NCI-H524 (cell line): ENCODE measurements at regions not wholly inside any gene's neighbourhood (a gene's known extent, or its start where the extent isn't known, plus 50 kb on each side); places are given as distances from the start of the nearest gene placed in this dataset.
A peak's percentile ranks its signal among the peaks of the same experiment; 100 is the strongest.

Experiments used
- DNase-seq, 2 experiments: peaks; one replicate each; lab custom pipeline; 2025; lab: John Stamatoyannopoulos, UW

DNA sequence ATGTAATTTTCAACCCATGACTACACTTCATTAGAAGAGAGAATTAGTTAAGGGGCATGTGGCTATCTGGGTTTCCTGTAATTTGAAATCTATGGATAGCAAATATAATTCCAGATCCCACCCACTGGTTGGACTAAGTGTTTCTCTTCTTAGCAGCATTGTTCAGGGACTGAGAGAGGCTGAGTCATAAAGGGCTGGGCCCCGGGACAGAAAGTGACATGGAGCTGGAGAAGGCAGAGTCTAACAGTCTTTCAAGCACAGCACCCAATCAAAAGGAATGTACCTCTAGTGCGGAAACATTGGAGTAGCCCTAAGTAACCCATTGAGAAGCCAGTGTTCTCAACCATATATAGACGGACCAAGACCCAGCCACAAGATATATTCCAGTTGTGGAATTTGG is 363.9 kb downstream of the DHX35 start:
- DNase-seq = no peak

DNA sequence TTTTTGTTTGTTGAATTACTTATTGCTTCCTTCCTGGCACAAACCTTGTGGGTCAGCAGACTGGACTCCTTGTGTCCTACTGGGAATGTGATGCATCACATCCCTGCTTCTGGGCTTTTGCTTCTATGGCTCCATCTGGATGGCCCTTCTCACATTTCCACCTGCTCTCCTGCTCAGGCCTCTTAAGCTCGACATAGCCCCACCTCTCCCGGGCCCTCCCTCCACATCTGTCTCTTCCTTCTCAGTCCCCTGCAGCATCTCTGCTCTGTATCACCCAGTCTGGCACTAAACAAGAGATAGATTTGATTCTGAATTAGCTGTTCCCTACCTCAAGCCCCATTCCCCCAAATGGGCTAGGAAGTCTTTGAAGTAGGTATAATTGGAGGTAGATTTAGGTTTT is 356.8 kb downstream of the DHX35 start:
- peak; percentile 64 to 85 for DNase-seq

DNA sequence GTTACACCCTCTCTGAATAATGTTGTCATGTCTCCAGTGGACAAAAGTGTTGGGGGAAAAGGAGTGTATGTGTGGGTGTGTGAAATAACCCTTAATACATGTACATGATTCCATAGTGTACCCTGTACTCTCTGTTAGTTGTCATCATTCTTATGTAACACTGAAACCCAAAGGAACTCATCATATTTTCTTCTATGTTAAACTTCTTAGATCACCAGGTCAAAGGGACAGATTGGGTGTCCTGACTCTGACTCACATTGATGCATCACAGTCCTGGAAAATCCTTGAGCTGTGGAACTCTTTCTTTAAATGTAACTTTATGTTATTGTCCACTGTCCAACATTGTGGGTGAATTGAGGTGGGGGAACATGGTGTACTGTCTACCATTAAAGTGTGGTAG is 350.5 kb downstream of the DHX35 start:
- DNase-seq = no peak

DNA sequence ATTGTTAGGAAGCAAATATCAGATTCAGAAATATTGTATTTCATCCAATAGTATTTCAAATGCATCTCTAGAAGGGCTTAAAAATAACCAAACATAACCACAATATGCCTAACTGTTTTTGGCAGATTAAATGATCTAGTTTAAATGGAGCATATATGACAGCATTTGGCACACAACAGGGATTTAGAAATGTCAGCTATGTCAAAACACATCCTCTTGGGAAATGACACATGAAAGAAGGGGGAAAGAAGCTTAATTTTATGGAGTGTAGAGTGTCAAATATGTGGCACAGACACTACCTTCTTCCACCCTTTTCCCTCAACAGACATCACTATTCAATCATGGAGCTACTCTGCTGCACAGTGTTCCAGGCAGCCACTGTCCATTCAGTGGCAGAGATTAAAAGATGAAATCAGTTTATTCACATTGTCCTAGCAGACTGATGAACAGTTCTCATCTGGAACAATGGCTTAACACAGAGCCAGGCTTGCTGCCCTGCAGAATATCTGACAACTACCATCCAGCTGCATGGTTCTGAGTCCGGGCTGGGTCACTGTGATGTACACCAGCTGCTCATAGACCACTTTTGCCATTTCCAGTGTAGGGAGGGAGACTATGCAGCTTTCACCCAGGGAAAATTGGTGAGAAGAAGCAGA is 349.8 kb downstream of the DHX35 start:
- no peak for DNase-seq

DNA sequence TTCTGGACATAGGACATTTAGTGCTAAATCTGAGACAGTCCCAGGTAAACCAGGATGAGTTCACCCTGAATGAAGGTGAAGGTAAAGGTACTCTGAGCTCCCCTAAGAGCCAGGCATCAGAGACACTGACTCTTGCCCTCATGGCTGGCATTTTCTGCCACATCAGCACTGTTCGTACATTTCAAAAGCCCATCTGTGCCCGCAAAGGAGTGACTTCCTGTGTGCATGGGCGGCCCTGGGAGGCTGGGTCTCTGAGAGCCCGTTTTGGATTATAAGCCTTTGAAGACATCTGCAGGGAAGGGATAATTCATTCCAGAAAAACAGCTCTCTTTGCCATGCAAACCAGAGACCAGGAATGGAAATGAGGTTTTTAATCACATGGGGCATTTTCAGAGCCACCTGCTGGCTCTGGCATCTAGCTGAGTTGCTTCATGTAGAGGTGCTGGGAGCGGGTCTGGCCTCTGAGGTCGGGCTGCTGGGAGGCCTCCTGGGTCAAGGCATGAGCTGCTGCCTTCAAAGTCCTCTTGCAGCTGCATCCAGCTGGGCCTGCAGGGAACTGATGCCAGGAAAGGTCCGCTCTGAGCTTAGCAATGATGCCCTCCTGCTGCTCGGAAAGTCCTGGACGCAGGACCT is 348.3 kb downstream of the DHX35 start:
- DNase-seq = peak in 1 of 2 experiments; percentile 10

DNA sequence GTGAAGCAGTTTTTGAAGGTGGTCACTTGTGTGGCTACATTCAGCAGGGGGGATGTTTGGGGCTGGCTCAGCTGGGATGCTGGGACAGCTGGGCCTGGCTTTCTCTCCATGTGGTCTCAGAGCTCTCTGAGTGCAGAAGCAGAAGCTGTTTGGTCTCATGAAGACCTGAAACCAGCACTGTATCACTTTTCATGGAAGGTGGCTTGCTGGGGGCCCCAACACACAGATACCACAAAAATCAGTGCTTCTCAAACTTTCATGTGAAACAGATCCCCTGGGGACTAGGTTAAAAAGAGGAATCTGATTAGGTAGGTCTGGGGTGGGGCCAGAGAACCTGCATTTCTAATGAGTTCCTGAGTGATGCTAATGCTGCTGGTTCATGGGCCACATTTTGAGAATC is 347.3 kb downstream of the DHX35 start:
- no peak for DNase-seq

DNA sequence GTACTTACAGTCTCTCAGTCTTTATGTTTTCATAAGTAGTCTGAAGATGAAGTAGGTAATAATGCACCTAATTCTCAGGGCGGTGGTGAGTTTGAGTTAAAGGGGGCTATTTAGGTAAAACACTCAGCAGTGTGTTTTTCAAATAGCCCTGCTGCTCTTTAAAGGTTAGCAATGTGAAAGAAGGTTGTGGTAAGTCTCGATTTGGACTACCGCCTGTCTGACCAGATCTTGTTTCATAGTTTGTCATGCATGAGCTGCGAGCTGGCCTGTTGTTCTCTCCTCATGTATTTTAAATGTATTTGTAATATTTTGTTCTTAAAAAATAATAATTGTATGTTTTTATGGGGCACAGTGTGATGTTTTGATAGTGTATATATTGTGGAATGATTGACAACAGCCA is 340.2 kb downstream of the DHX35 start:
- no peak for DNase-seq

DNA sequence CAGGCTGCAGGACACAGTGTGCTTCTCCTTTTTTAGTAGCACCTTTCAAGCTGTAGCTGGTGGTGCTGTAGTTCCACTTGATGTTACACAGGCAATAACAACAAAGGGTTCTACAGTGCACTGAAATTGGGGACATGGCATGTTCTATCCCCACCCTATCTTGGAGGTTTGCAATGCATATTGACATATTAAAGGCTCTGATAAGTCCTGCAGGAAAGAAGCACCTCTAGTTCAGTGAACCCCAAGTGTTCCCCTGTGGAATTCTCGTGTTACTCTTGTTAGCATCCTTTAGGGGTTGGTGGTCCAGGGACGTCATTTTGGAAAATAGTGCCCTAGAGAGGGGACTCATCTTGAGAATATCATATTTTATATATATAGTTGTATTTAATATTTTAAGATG is 337.6 kb downstream of the DHX35 start:
- DNase-seq = no peak

DNA sequence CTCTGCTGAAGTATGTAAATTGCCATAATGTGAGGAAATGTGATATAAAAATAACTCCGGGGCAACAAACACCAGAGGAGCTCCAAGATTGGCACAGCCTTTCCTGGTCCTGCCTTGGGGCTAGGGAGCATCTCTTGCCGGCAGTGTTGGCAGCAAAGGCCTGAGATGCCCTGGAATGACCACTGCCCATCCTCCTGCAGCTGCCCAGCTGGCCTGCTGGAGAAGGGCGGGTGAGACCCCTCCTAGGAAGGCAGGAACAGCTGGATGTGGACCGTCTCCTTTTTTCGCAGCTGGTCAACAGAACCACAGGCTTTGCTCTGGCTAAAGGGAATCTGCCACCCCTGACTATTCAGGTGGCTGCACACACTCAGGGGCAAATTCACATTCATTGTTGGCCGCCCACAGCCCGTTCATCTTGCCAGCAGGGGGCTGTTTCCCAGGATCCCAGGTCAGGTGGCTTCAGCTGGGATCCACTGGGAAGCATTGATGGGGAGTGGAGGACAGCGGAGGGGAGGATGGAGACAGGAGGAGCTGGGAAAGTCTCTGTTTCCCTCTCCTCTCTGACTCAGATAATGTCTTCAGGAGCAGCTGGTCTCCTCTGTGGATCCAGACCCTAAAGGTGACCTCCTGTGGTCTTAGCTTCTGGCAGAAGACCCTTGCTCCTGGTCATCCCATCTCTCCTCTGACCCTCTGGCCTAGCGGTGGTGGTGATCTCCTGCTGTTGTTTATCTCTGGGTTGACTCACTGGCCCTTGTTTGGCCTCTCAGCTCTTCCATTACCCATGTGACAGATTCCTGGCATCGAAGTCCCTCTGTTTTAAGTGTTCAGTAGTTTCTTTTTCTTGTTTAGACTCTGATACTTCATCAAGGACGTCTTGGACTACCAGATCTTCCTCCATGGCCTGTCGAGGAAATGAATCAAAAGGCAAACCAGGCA is 336.7 kb downstream of the DHX35 start:
- DNase-seq = no peak

DNA sequence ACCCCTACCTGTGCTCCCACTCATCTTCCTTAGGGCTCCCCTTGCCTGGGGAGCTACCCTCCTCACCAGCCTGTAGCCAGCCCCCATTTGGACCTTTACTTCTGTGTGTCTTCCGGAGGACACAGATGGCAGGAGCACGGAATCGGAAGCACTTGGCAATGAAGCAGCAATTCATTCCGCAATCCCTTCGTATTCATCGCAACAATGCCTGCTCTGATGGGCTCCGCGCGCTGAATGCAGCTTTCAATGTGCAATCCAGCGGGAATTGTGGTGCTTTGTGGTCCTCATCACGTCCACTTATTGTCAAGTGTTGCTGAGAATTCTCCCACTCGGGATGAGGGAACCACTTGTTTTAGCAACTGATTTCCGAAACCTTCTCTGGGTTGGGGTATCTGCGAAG is 336.0 kb downstream of the DHX35 start:
- DNase-seq = no peak

DNA sequence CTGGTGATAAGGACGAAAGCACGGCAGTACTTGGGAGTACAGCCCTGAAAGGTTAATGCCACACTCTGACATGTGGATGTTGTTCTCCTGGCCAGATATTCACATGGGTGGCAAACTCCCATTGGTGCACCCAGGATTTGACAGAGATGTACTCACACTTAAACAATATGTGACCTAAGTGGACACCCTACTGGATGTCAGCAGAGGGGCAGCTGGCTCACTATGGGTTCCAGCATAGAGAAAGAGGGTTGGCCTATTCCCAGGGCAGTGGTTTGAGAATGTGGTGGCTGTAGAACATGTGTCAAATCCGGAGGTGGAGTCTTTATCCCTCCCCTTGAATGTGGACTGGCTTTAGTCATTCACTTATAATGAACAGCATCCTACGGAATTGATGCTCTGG is 333.2 kb downstream of the DHX35 start:
- no peak for DNase-seq

DNA sequence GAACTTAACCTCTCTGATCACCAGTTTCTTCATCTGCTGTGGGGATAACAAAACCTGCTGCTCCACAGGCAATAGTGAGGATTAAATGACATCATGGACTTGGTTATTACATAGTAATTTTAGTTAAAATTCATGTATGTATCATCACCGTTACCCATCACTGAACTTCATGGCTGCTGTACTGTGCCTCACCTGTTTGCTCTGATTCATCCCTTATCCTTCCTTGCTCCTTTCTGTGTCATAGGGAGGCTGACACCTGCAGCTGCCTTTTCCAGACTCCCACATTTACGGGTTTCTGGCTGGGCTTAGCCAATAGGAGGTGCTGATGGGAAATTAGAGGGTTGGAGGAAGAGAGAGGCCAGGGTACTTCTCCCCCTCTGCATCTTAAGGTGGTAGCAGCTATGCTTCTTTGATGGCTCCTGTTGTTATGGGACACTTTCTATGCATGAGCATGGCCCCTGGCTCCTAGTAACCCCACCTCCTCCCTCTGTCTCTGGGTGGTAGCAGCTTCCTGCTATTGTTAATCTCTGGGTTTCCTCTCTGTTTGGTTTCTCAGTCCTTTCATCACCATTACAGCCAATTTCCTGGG is 332.1 kb downstream of the DHX35 start:
- no peak for DNase-seq

DNA sequence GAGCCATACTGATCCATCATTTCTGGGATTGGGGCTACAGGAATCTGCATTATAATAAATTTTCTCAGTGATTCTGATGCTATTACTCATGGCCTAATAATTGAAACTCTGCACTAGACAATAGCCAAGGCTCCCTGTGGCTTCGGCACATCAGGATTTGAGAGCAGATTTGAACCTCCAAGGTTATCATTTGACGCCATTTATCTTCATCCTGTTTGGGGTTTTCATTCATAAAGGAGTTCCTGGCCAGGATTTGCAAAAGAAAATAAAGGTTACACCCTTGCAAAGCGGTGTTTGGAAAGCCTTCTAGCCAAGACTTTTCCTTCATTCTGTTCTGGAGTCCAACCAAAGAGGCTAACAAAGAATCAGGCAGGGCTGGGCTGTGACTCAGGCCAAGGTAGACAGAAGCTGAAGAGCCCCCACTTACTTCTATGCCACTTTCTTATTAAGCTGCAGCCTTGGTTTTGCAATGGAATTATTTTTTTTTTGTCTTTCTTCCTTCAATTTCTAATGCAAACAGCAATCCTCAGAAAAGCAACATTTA is 330.1 kb downstream of the DHX35 start:
- DNase-seq = no peak

DNA sequence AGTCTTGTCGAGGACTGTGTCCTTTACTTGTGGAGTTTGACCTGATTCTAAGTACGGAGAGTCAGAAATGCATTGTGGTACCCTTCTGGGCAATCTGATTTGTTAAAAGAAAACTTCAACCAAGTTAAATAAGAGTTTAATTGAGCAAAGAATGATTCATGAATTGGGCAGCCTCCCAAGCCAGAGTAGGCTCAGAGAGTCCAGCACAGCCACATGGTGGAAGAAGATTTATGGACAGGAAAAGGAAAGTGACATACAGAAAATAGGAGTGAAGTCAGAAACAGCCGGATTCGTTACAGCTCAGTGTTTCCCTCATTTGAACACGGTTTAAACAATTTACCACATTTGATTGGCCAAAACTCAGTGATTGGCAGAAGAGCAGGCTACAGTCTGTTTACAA is 329.2 kb downstream of the DHX35 start:
- DNase-seq = no peak

DNA sequence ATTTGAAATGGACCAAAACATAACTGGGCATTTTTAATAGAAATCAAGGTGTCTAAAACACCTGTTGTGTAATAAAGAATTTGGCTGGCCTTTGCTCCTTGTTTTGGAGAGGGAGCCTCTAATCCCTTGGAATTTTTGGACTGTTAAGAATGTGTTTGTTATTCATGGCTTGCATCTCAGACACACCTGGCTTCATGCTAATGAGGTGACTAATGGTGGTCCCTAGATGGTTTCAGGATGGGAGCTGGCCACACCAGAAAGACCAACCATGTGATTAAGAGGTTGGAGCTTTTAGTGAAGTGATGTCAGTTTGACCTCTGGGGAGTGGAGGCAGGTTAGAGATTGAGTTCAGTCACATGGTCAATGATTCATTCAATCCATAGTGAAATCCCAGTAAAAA is 328.4 kb downstream of the DHX35 start:
- DNase-seq = no peak

DNA sequence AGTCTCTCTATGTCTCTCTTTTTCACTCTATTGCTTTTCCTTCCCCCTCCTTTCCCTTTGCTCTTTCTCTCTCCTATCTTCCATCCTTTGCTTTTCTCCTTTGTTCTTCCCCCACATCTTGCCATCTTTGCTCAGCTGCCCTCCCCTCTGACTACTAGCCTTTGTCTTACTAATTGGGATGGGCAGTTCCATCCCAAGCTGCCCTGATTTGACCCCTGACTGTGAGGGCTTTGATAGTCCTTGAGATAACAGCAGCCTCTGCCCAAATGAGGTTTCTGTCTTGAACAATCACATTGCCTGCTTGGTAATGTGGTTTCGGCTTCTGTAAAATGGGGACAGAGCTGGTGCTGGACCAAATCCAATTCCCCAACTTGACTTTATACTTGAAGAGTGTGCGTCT is 327.7 kb downstream of the DHX35 start:
- no peak for DNase-seq

DNA sequence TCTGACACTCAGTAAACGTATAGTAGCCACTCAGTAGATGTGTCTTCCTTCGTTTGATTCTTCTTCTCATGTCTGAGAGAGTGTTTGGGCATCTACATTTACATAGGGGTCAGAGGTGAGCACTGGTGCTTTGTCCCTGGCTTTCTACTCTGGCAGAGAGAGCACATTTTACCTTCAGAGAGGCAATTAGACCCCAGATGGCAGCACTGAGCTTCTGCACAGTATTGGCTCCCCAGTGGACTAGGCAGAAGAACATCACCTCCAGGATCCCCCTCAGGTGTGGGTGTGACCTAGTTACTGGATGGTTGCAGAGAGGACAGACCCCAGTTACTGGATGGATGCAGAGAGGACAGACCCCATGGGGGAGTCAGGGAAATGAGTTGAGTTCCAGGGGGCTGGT is 327.2 kb downstream of the DHX35 start:
- DNase-seq = peak; percentile 28 to 46

DNA sequence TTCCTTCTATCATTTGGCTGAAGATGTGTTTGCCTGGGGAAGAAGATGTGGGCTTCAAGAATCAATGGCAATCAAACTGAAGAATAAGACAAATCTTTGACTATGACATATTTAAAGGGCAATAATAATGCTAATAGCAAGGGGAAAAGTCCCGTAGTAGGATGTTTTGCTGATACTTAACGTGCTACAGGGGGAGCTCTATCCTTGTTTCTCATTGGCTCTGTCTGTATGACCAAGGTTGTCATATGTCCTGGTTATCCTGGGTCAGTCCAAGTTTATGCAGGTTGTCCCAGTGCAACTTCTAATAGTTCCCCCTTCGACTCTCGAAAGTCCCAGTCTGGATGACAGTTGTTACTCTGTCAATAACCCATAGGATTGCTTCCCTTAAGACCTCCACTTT is 321.3 kb downstream of the DHX35 start:
- no peak for DNase-seq

DNA sequence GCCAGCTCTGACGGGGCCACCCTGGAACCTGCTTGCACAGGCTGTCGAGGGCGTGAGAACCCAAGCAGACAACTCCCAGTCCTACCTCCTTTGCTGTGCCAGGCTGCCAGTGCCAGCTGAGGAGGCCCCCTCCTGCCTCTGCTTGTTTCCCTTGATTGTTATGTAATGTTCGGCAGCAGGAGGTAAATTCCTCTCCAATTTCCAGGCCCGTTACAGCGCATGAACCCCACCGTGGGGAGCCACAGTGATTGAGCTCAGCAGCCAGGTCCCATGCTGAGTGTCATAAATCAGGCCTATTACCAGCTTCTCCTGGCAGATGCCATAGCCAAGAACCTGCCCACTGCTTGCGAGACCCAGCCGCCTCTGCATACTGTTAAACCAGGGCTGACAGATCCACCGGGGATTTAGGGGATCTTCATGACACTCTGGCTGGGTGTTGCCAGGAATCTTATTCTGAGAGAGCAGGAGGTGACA is 320.5 kb downstream of the DHX35 start:
- no peak for DNase-seq

DNA sequence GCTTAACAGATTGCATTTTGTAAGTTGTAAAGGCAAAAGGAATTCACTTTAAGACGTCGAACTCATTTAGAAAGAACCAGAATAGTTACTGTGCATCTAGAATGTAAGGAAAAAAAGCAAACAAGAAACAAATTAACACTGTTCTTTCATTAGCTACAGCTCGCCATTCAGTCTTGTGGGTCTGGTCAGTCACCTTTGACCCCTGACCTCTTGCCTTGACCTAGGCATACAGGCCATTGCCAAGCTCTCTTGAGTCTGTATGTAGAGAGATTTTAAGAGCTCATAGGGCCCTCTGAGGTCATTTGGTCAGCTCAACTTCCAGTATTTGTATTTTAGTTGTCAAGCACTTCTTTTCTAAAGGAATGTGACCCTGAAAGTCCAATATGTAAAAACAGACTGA is 318.7 kb downstream of the DHX35 start:
- DNase-seq = no peak

DNA sequence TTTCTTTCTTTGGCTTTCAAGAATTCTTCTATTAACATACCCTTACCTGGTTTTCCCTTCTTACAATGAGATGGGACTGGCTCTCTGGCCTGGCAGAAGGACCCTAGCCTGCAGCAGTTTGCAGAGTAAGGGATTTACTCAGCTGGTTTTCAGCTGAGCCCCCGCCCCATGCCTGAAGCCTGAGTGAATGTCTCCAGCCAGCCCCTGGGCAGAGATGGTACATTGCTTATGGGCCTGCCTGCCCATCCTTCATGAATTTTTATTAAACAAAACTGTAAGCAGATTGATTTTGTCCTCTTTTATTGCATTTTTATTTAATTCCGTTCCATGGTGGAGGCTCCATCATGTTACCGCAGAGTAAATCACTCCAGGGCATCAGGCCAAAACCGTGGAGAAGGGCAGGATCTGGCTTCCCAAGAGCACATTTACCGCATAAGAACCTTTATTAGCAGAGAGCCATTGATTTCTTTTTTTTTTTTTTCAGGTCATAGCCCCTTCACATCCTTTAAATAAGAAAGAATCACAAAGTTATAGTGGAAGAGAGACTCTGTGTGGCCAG is 316.2 kb downstream of the DHX35 start:
- no peak for DNase-seq

DNA sequence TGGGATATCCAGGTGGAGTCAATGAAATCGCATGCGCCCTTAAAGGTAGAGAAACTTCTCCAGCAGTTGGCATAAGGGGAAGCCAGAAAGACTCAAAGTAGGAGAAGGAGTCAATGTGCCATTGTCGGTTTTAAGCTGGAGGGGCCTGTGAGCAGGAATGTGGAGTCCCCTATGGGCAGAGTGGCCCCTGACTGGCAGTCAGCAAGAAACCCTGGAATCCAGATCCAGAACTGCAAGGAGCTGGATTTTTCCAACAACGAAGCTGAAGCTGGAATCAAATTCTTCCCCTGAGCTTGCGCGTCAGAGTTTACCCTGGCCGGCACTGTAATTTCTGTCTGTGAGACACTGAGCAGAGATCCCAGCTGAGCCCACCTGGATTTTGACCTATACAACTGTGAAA is 315.0 kb downstream of the DHX35 start:
- no peak for DNase-seq
